Neutrophil (primary cell): ENCODE measurements at regions not wholly inside any gene's neighbourhood (a gene's known extent, or its start where the extent isn't known, plus 50 kb on each side); places are given as distances from the start of the nearest gene placed in this dataset.

Experiments
- H3K27ac ChIP-seq: fragments of 200-600 bp; sonication (generic); 2 replicates; pipeline ENCODE4 v1.5.1; 2016; ENCODE audit warnings: mild to moderate bottlenecking, moderate library complexity
- H3K27me3 ChIP-seq: fragments of 200-600 bp; sonication (generic); 2 replicates; pipeline ENCODE4 v1.6.0; 2016; ENCODE audit warnings: mild to moderate bottlenecking
- H3K36me3 ChIP-seq: fragments of 200-600 bp; sonication (generic); 2 replicates; pipeline ENCODE4 v1.5.1; 2017
- H3K4me1 ChIP-seq, 2 experiments: fragments of 200-600 bp in 1 of 2; sonication (generic) in 1 of 2; 1 replicate in 1 of 2; 2 replicates in 1 of 2; pipeline versions ENCODE4 v1.5.1 to v1.6.1; 2013 to 2016; ENCODE audit warnings: low read depth in 1 of 2, low read length in 1 of 2, mild to moderate bottlenecking in 1 of 2, moderate library complexity in 1 of 2; ENCODE audit not compliant: control insufficient read depth in 1 of 2, insufficient read depth in 1 of 2
- H3K4me3 ChIP-seq, 2 experiments: fragments of 200-600 bp in 1 of 2; sonication (generic) in 1 of 2; 1 replicate in 1 of 2; 2 replicates in 1 of 2; pipeline ENCODE4 v1.5.1; 2013 to 2016; ENCODE audit warnings: low read depth in 1 of 2, low read length in 1 of 2, mild to moderate bottlenecking in 1 of 2, moderate library complexity in 1 of 2
- H3K9me3 ChIP-seq: fragments of 200-600 bp; sonication (generic); 2 replicates; pipeline ENCODE4 v1.5.1; 2016
- TF ChIP-seq, protein P1 (sequence below): fragments of 200-600 bp; sonication (generic); IDR thresholded peaks from 2 replicates; pipeline ENCODE4 v1.5.1; 2016; ENCODE audit warnings: antibody characterized with exemption

DNA sequence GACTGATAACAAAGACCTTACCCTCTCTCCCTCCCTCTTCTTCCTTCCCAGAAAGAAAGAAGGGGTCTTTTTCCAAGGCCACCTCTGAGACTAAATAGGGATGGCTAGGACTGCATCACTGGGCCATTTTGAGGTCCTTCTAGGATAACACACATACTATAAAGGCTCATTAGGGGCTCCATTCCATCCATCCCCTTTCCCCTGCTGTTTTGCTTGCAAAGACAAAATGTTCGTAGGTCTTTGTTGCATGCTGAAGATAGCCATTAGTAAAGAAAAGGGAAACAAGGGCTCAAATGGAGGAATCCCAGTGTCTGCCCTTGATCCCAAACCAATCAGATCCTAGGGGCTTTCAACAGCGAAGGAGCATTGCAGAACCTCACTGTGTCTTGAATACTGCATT, 344.3 kb downstream of the CYP26B1 start:
- H3K27ac ChIP-seq: no peak overlapping the region
- no peaks in the 10 kb centered on the region for H3K36me3 ChIP-seq
- no peaks in the 10 kb centered on the region for H3K9me3 ChIP-seq
- TF ChIP-seq, protein P1, sequence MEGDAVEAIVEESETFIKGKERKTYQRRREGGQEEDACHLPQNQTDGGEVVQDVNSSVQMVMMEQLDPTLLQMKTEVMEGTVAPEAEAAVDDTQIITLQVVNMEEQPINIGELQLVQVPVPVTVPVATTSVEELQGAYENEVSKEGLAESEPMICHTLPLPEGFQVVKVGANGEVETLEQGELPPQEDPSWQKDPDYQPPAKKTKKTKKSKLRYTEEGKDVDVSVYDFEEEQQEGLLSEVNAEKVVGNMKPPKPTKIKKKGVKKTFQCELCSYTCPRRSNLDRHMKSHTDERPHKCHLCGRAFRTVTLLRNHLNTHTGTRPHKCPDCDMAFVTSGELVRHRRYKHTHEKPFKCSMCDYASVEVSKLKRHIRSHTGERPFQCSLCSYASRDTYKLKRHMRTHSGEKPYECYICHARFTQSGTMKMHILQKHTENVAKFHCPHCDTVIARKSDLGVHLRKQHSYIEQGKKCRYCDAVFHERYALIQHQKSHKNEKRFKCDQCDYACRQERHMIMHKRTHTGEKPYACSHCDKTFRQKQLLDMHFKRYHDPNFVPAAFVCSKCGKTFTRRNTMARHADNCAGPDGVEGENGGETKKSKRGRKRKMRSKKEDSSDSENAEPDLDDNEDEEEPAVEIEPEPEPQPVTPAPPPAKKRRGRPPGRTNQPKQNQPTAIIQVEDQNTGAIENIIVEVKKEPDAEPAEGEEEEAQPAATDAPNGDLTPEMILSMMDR: no peak
- peaks cover 36% of the 10 kb centered on the region for H3K27me3 ChIP-seq
- no peak overlapping the region for H3K4me3 ChIP-seq
- H3K4me1 ChIP-seq: no peaks in the 10 kb centered on the region

DNA sequence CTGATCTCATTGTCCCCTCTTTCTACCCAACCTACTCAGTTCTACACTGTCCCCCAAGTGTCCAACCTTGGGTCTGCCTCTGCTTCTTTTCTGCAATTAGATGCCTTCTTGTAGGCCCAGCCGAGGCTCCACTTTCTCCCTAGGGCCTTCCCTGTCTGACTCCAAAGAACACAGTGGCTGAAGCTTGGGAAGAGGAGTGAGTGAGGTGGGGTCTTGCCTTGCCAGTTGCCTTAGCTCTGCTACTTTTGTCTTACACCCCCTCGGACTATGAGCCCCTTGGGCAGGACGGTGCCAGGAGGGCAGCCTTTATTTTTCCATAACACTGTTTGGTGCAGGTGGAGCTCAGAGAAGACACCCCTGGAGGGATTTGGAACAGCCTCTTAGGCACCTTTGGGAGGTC, 345.1 kb downstream of the CYP26B1 start:
- Histone ChIP-seq H3K36me3 (no peaks in the 10 kb centered on the region), H3K4me1 (no peaks in the 10 kb centered on the region), H3K27ac (no peak overlapping the region), H3K9me3 (no peaks in the 10 kb centered on the region), H3K27me3 (peaks cover 36% of the 10 kb centered on the region), H3K4me3 (no peak overlapping the region)
- TF ChIP-seq, protein P1: no peak

DNA sequence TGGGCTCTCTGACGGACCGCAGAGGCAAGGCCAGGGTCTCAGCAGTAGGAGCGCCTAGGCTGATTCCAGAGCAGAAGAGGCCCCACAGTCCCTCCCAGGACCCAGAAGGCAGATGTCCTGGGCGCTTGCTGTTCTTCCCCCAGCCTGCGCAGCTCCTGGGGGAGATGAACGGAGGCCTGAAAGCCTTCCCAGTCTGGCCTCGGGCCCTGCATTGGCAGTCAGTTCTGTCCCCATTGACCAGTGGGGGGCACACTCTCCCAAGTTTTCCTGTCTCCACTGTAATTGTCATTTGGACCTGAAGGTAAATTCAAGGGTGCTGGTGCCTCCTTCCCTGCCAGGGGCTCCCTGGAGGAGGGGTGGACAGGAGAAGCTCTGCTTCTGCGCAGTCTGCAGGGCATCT, 345.7 kb downstream of the CYP26B1 start:
- Histone ChIP-seq H3K4me1 (no peaks in the 10 kb centered on the region), H3K4me3 (no peak overlapping the region), H3K36me3 (no peaks in the 10 kb centered on the region), H3K27me3 (peaks cover 36% of the 10 kb centered on the region), H3K9me3 (no peaks in the 10 kb centered on the region), H3K27ac (no peak overlapping the region)
- TF ChIP-seq, protein P1: no peak

DNA sequence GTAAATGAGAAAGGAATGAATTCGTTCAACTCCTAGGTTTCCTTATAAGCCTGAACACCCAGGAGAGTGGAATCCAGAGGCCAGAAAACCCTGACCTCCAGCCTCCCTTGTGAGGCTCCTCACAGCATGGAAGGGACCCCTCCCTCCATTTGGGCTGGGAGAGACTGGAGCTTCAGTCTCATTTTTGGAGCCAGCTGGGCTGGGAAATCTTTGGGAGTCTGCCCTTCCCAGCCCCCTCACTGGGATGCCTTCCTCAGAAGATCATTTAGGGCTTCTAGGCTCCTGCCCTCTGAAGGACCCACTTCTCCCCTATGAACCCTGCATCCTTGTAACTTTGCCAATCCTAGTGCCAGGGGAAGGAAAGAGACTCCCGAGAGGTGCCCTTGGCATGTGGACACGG, 346.1 kb downstream of the CYP26B1 start:
- H3K36me3 ChIP-seq: no peaks in the 10 kb centered on the region
- H3K27me3 ChIP-seq: peaks cover 33% of the 10 kb centered on the region
- no peak overlapping the region for H3K27ac ChIP-seq
- TF ChIP-seq, protein P1: no peak
- H3K9me3 ChIP-seq: no peaks in the 10 kb centered on the region
- H3K4me3 ChIP-seq: no peak overlapping the region
- no peaks in the 10 kb centered on the region for H3K4me1 ChIP-seq

DNA sequence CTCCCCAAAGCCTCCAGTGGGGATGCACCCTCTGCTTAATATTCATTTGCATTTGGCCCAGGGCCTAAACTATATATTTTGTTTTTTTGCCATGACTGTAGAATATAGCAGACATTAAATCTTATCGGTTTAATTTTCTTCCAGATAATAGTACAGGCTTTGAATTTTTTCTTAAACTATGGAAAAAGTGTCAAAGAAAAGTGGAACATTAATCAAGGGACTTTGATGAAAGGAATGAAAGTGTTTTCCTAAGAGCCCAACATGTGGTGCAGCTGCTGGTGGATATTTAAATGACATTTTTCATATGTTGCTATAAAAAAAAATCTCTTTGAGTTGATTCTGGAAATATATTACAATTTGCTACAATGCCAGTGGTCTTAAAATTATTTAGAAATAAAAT, 346.8 kb downstream of the CYP26B1 start:
- peaks cover 28% of the 10 kb centered on the region for H3K27me3 ChIP-seq
- TF ChIP-seq, protein P1: no peak
- H3K9me3 ChIP-seq: no peaks in the 10 kb centered on the region
- no peak overlapping the region for H3K4me3 ChIP-seq
- H3K4me1 ChIP-seq: no peaks in the 10 kb centered on the region
- H3K36me3 ChIP-seq: no peaks in the 10 kb centered on the region
- no peak overlapping the region for H3K27ac ChIP-seq
